ENCODE measurements at regions not wholly inside any gene's neighbourhood (a gene's known extent, or its start where the extent isn't known, plus 50 kb on each side); places are given as distances from the start of the nearest gene placed in this dataset.
"Not testable (repeated sequence)": the region's sequence is repeated elsewhere in the genome, so short reads cannot be mapped to it uniquely, and the experiment has no call there.

DNA sequence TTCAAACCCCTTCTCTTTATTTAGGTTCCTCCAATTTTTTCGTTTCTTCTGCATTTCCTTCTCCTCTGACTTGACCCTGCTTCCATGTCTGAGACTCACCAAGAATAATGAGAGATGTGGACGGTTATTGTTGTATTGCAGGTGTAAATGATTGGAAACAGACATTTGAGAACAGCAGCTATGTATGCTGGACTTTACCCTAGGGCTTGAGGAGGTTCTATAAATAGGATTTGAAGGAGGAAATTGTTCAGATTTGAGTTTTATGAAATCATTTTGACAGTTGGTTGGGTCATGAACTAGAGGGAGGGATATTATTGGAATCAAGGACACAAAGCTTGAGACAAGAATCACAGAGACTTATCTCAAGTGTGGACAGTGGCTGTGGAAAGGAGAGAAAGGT is 614.6 kb upstream of the CPEB2 start:
- Mint-ChIP-seq H3K27me3 (peaks cover 4% of the 10 kb centered on the region), H3K4me1 (ENCODE audit: low read depth) (no peaks in the 10 kb centered on the region), H3K4me3 (no peak overlapping the region), H3K36me3 (ENCODE audit: low read depth) (no peaks in the 10 kb centered on the region), H3K9me3 (no peaks in the 10 kb centered on the region), H3K27ac (no peak overlapping the region)
- no peak for DNase-seq

DNA sequence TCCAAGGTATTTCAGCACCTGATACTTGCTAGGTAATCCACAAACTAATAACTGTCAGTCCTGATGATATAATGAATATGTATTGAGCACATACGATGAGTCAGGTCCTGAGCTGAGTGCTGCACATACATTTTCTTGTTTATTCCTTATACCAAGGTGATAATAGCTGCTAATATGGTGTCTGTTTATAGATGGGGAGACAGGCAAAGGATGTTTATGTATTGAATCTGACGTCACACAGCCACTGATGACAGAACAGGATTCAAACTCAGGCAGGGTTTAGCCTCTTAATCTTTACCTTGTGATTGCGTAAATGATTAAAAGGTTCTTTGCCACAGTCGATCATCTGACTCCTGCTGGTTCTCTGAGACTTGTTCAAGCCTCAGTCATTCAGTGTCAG is 609.9 kb upstream of the CPEB2 start:
- peaks cover 4% of the 10 kb centered on the region for H3K9me3 Mint-ChIP-seq
- H3K4me3 Mint-ChIP-seq = no peak overlapping the region
- H3K36me3 Mint-ChIP-seq (ENCODE audit: low read depth) = no peaks in the 10 kb centered on the region
- H3K27ac Mint-ChIP-seq = no peak overlapping the region
- peaks cover 4% of the 10 kb centered on the region for H3K27me3 Mint-ChIP-seq
- no peak for DNase-seq
- no peaks in the 10 kb centered on the region for H3K4me1 Mint-ChIP-seq (ENCODE audit: low read depth)

DNA sequence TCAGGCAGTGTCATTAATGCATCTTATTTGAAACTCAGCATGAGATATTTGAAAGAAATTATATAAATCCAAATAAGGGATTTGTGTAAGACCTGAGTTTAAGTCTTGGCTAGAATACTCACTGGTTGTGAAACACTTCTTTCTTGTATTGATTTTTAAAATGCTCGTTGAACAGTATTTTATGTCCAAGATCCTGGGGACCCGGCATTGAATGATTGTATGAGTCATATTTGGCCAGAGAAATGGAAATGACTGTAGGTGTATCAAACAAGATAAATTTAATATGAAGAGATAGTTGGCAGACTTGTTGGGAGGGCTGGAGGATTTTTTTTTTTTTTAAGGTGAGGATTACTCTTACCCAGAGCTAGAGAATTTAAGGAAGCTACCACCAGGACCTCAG is 606.1 kb upstream of the CPEB2 start:
- DNase-seq = no peak
- peaks cover 8% of the 10 kb centered on the region for H3K9me3 Mint-ChIP-seq
- H3K27me3 Mint-ChIP-seq = no peaks in the 10 kb centered on the region
- H3K36me3 Mint-ChIP-seq (ENCODE audit: low read depth) = no peaks in the 10 kb centered on the region
- no peak overlapping the region for H3K27ac Mint-ChIP-seq
- no peak overlapping the region for H3K4me3 Mint-ChIP-seq
- H3K4me1 Mint-ChIP-seq (ENCODE audit: low read depth) = no peaks in the 10 kb centered on the region

DNA sequence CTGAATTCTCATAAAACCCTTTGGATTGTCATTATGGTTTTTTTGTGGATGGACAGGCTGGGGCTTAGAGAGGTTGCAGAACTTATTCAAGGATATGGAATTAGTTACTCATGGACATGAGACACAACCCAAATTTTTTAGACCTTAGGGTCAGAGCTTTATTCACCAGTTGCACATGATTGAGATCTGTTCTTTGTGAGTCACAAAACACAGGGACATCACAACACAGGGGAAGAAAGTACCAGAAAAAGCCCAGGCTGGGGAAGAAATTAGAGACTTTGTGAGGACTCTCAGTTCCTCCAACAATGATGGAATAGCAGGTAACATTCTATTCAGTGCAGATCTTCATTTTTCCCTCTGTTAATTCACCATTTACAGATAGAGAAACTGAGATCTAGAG is 602.4 kb upstream of the CPEB2 start:
- H3K9me3 Mint-ChIP-seq = peaks cover 16% of the 10 kb centered on the region
- H3K4me1 Mint-ChIP-seq (ENCODE audit: low read depth) = no peaks in the 10 kb centered on the region
- no peak overlapping the region for H3K4me3 Mint-ChIP-seq
- peaks cover 3% of the 10 kb centered on the region for H3K27me3 Mint-ChIP-seq
- H3K27ac Mint-ChIP-seq = no peak overlapping the region
- no peak for DNase-seq
- no peaks in the 10 kb centered on the region for H3K36me3 Mint-ChIP-seq (ENCODE audit: low read depth)

DNA sequence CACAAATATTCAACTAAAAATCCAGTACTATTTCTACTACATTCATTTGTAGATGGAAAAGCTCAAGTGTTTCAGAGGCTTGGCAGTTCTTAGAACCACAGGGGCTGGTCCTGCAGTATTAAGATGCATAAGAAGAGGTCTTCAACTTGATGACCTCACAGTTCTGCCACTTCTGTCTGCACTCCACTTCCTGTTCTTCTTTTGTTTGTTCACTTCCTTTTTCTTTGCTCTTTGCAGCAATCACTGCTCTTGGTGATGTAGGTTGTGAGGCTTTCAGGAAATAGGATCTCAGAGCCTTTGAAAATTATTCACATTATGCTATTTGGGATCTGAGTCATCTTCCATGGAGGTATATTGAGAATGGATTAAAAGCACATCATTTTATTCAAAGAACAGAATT is 602.0 kb upstream of the CPEB2 start:
- Mint-ChIP-seq H3K4me1 (ENCODE audit: low read depth) (no peaks in the 10 kb centered on the region), H3K27ac (no peak overlapping the region), H3K4me3 (no peak overlapping the region), H3K36me3 (ENCODE audit: low read depth) (no peaks in the 10 kb centered on the region), H3K9me3 (peaks cover 16% of the 10 kb centered on the region), H3K27me3 (peaks cover 3% of the 10 kb centered on the region)
- DNase-seq = no peak

DNA sequence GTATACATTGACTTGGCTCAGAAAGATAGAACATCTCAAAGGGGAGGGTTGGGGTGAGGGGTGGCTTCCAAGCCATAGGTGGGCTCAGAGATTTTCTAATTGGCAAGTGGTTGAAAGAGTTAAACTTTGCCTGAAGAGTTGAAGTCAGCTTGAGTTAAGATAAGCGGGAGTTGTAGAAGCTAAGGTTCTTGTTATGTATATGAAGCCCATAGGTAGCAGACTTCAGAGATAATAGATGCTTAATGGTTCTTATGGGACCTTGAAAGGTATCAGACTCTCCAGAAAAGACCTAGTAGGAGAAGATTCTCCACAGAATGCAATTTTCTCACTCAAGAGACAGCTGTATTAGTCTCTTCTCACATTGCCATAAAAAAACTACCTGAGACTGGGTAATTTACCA is 599.1 kb upstream of the CPEB2 start:
- no peak overlapping the region for H3K27ac Mint-ChIP-seq
- no peaks in the 10 kb centered on the region for H3K36me3 Mint-ChIP-seq (ENCODE audit: low read depth)
- DNase-seq = no peak
- peaks cover 3% of the 10 kb centered on the region for H3K27me3 Mint-ChIP-seq
- no peaks in the 10 kb centered on the region for H3K4me1 Mint-ChIP-seq (ENCODE audit: low read depth)
- H3K4me3 Mint-ChIP-seq = no peak overlapping the region
- peaks cover 12% of the 10 kb centered on the region for H3K9me3 Mint-ChIP-seq

DNA sequence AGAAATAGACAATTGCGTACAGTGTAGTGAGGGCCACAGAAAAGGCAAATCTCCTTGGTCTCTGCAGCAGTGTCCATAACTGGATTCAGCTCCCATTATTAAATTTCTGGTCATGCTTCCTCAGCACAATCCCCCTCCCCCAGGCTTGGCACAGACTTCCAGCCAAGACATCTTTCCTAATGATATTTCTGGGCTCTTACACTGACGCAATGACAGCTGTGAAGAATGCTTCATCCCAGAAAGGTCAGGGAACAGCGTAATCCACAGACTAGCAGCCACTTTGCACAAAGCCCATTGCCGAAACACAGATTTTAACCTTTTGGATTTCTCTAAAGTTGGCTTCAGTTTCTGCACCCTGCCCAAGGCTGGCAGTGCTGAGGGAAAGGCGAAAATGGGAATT is 597.6 kb upstream of the CPEB2 start:
- H3K36me3 Mint-ChIP-seq (ENCODE audit: low read depth) = no peaks in the 10 kb centered on the region
- H3K27ac Mint-ChIP-seq = no peak overlapping the region
- H3K4me1 Mint-ChIP-seq (ENCODE audit: low read depth) = no peaks in the 10 kb centered on the region
- H3K9me3 Mint-ChIP-seq = peaks cover 10% of the 10 kb centered on the region
- no peak overlapping the region for H3K4me3 Mint-ChIP-seq
- peaks cover 3% of the 10 kb centered on the region for H3K27me3 Mint-ChIP-seq
- DNase-seq = no peak

DNA sequence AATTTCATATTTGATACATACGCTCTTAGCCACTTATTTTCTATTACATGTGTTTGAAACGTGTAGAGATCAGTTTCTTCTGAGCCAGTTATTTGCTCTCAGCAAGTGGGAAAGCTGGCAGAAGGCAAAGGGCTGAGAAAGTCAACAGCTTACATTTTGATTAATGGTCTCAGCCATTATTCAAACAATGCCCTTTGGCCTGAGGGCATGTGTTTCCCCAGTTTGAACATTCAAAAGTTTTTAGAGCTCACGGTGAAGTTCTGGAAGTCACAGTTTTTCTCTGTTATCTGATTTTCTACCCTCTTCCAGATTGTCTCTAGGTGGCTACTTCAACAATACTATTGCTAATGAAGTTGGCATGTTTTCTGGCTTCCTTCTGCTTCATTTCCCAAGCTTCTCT is 591.8 kb upstream of the CPEB2 start:
- Mint-ChIP-seq H3K4me1 (ENCODE audit: low read depth) (no peaks in the 10 kb centered on the region), H3K4me3 (no peak overlapping the region), H3K27me3 (no peaks in the 10 kb centered on the region), H3K27ac (no peak overlapping the region), H3K36me3 (ENCODE audit: low read depth) (no peaks in the 10 kb centered on the region), H3K9me3 (no peaks in the 10 kb centered on the region)
- no peak for DNase-seq

DNA sequence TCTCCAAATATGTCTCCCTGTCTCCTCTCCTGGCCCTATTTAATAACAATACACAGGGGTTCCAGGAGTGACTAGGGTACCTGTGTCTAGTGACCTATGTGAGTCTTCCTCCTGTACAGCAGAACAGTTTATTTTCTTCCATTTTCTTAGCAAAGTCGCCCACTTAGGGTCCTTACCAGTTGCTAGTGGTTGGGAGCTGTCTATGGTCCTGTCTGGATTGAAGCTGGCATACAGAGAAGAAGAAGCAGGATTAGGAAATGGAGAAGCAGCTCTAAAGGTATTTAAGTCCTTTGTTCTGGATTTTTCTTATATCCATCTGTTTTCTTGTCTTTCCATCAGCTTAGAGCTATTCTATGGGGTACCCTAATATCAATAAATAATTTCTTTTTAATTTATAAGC is 587.1 kb upstream of the CPEB2 start:
- no peaks in the 10 kb centered on the region for H3K4me1 Mint-ChIP-seq (ENCODE audit: low read depth)
- no peak overlapping the region for H3K4me3 Mint-ChIP-seq
- H3K27me3 Mint-ChIP-seq = no peaks in the 10 kb centered on the region
- DNase-seq = no peak
- no peaks in the 10 kb centered on the region for H3K36me3 Mint-ChIP-seq (ENCODE audit: low read depth)
- no peak overlapping the region for H3K27ac Mint-ChIP-seq
- H3K9me3 Mint-ChIP-seq = no peaks in the 10 kb centered on the region

DNA sequence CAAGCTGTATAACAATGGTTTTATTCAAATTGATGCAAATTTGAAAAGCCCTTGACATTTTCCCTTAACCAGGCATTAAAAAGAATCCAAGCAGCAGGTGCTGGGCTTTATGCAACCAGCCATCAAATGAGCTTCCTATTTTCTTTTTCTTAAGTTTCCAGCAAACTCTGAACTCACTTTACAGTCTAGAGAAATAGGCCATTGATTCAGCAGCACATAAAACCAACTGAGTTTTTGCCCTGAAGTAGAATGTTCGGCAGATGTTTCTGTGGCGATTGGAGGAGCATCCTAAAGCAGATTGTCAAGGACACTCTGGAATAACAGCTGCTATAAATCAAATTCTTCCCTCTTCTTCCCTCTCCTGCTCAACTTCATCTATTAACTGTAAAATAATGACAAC is 582.8 kb upstream of the CPEB2 start:
- no peaks in the 10 kb centered on the region for H3K27me3 Mint-ChIP-seq
- H3K4me3 Mint-ChIP-seq = no peak overlapping the region
- no peaks in the 10 kb centered on the region for H3K9me3 Mint-ChIP-seq
- no peaks in the 10 kb centered on the region for H3K4me1 Mint-ChIP-seq (ENCODE audit: low read depth)
- H3K27ac Mint-ChIP-seq = no peak overlapping the region
- H3K36me3 Mint-ChIP-seq (ENCODE audit: low read depth) = no peaks in the 10 kb centered on the region
- no peak for DNase-seq

DNA sequence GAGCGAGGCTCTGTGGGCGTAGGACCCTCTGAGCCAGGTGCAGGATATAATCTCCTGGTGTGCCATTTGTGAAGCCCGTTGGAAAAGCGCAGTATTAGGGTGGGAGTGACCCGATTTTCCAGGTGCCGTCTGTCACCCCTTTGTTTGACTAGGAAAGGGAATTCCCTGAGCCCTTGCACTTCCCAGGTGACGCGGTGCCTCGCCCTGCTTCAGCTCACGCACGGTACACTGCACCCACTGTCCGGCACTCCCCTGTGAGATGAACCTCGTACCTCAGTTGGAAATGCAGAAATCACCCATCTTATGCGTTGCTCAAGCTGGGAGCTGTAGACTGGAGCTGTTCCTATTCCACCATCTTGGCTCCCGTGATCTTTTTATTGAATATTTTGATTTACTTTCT is 576.0 kb upstream of the CPEB2 start:
- H3K36me3 Mint-ChIP-seq (ENCODE audit: low read depth); DNase-seq; H3K4me3 Mint-ChIP-seq; H3K27ac Mint-ChIP-seq; H3K4me1 Mint-ChIP-seq (ENCODE audit: low read depth); H3K27me3 Mint-ChIP-seq; H3K9me3 Mint-ChIP-seq: not testable (repeated sequence)

DNA sequence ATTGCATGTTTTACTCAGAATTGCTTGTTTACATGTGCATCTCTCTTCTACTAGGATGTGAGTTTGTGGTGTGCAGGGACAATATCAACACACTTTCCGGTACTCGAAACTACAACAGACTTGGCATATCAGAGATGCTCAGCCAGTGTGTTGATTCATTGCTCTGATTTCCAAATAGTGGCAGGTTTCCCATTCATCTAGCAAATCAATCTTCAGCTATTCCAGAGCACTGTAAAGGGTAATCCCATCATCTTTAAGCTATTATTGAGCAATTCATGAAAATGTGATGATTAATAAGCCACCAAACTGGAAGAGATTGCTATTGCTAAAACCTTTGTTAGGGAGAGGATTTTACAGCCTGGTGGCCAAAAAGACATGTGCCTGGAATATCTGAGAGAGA is 574.2 kb upstream of the CPEB2 start:
- DNase-seq = no peak

DNA sequence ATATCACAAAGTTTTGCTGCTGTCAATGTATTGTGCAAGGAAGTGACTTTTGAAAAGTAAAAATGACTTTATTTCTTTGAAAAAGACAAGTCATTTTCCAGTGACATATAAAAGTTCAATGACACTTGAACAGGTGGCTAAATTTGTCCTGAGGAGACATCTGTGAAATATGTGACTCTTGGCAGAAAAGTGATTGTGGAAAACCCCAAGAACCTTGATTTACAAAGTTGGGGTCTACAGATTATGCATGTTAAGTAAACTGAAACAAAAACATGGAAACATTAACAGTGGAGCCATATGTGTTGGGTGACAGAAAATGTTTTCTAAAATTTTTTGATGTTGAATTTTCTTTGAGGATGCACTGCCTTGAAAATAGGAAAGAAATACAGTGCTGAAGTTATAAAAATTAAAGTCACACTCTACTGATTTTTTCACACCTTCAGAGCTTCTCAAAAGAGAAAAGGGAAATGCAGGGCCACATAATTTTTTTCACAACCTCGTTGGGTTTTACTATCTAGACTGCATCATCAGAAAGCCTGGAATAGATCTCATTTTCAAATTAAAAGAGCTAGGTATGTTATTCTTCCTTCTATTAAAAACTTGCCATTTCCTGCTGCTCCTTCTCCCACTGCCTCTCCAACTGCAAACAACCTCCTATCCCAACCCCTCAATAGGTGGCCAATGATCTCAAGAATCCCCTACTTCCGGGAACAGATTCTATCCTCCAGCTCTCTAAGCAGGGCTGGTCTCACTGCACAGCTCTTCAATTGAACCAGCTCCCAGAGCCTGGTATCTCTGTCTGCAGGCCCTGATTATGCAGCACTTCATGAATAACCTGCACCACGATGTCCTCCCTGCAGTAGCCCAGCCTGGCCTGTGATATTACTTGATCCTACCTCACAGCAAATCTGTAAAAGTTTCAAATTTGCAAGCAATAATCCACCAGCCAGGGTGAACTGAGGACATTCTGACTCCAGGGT is 570.8 kb upstream of the CPEB2 start:
- Mint-ChIP-seq H3K4me3 (no peak overlapping the region), H3K9me3 (peaks cover 4% of the 10 kb centered on the region), H3K4me1 (ENCODE audit: low read depth) (no peaks in the 10 kb centered on the region), H3K27me3 (peaks cover 4% of the 10 kb centered on the region), H3K27ac (no peak overlapping the region), H3K36me3 (ENCODE audit: low read depth) (no peaks in the 10 kb centered on the region)
- DNase-seq = no peak

More for the DNA sequence above, 574.2 kb upstream of the CPEB2 start:
- peaks cover 10% of the 10 kb centered on the region for H3K9me3 Mint-ChIP-seq
- peaks cover 4% of the 10 kb centered on the region for H3K27me3 Mint-ChIP-seq
- H3K27ac Mint-ChIP-seq = no peak overlapping the region
- no peaks in the 10 kb centered on the region for H3K36me3 Mint-ChIP-seq (ENCODE audit: low read depth)
- no peak overlapping the region for H3K4me3 Mint-ChIP-seq
- no peaks in the 10 kb centered on the region for H3K4me1 Mint-ChIP-seq (ENCODE audit: low read depth)

DNA sequence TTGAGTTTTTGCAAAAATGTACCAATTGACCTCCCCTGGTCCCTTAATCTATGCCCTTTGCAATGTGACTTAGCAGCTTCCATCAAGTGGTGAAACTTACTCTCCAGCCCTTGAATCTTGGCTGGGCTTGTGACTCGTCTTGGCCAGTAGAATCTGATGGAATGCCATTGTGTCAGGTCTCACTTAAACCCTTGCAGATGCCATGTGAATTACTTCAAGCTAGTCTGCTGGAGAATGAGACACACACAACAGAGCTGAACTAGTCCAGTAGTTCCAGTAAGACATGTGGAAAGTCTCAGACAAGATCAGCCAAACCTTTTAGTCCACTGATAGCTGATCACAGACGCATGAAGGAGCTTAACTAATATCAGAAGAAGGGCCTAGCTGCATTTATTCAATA is 567.8 kb upstream of the CPEB2 start:
- H3K4me3 Mint-ChIP-seq = no peak overlapping the region
- H3K4me1 Mint-ChIP-seq (ENCODE audit: low read depth) = no peaks in the 10 kb centered on the region
- H3K27ac Mint-ChIP-seq = no peak overlapping the region
- no peak for DNase-seq
- no peaks in the 10 kb centered on the region for H3K9me3 Mint-ChIP-seq
- no peaks in the 10 kb centered on the region for H3K27me3 Mint-ChIP-seq
- no peaks in the 10 kb centered on the region for H3K36me3 Mint-ChIP-seq (ENCODE audit: low read depth)

DNA sequence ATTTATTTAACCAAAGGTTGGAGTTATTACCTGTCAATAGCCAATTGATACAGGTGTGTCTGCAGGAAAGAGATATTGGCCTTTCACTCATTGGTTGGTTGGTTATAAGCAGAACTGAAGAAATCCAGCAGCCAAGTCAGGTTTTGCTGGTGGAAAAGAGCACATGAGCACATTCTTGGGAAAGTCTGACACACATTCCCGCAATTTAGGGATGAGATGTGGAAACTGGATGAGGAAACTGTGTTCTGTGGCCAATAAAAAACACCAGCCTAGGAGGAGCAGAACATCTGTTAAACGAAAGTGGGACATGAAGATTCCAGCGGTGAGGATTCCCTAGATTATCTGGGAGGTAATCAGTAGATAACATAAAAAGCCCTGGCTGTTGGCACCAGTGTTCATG is 567.4 kb upstream of the CPEB2 start:
- Mint-ChIP-seq H3K27me3 (no peaks in the 10 kb centered on the region), H3K9me3 (no peaks in the 10 kb centered on the region), H3K4me3 (no peak overlapping the region), H3K4me1 (ENCODE audit: low read depth) (no peaks in the 10 kb centered on the region), H3K36me3 (ENCODE audit: low read depth) (no peaks in the 10 kb centered on the region), H3K27ac (no peak overlapping the region)
- DNase-seq = no peak

DNA sequence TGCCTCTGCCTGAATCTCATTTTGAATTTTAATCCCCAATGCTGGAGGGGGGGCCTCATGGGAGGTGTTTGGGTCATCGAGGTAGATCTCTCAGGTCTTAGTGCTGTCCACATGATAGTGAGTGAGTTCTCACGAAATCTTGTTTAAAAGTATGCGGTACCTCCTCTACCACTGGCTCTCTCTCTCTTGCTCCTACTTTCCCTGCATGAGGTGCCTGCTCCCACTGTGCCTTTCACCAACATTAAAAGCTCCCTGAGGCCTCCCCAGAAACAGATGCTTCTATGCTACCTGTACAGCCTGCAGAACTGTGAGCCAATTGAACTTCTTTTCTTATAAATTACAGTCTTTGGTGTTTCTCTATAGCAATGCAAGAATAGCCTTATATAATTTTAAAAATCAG is 560.7 kb upstream of the CPEB2 start:
- no peak overlapping the region for H3K4me3 Mint-ChIP-seq
- H3K9me3 Mint-ChIP-seq = no peaks in the 10 kb centered on the region
- H3K36me3 Mint-ChIP-seq (ENCODE audit: low read depth) = no peaks in the 10 kb centered on the region
- no peaks in the 10 kb centered on the region for H3K27me3 Mint-ChIP-seq
- H3K27ac Mint-ChIP-seq = no peak overlapping the region
- no peak for DNase-seq
- peaks cover 9% of the 10 kb centered on the region for H3K4me1 Mint-ChIP-seq (ENCODE audit: low read depth)

All from activated T-cell treated with anti-CD3 and anti-CD28 coated beads, Interleukin-2, amount 50 U/mL, for 24 hours (primary cell).